DND-41 (cell line): ENCODE measurements at regions not wholly inside any gene's neighbourhood (a gene's known extent, or its start where the extent isn't known, plus 50 kb on each side); places are given as distances from the start of the nearest gene placed in this dataset.

Experiments
- ATAC-seq: fragments of 200-7000 bp; cut with Tn5 transposase; 3 replicates; pipeline ENCODE4 v1.9.1; 2021; ENCODE audit warnings: low read depth; ENCODE audit not compliant: insufficient read depth
- DNase-seq: peaks from one replicate; pipeline ENCODE4 v3.0.0-alpha.2; 2020
- H2AFZ ChIP-seq: 2 replicates; pipeline ENCODE4 v1.6.0; 2012; ENCODE audit warnings: low read depth, low read length
- H3K27ac ChIP-seq: 2 replicates; pipeline ENCODE4 v1.5.1; 2012; ENCODE audit warnings: low read length, inconsistent platforms
- H3K27me3 ChIP-seq: fragments of 200-600 bp; sonication (generic); 2 replicates; pipeline ENCODE4 v1.6.0; 2012; ENCODE audit warnings: low read length, mild to moderate bottlenecking, inconsistent platforms; ENCODE audit not compliant: insufficient read depth, poor library complexity
- H3K36me3 ChIP-seq: 2 replicates; pipeline ENCODE4 v1.5.1; 2012; ENCODE audit warnings: low read length, inconsistent platforms; ENCODE audit not compliant: insufficient read depth
- H3K4me1 ChIP-seq: 2 replicates; pipeline ENCODE4 v1.5.1; 2012; ENCODE audit warnings: mild to moderate bottlenecking, low read length; ENCODE audit not compliant: insufficient read depth
- H3K4me2 ChIP-seq: 2 replicates; pipeline ENCODE4 v1.6.0; 2012; ENCODE audit warnings: mild to moderate bottlenecking, moderate library complexity, low read length, inconsistent platforms; ENCODE audit not compliant: insufficient read depth
- H3K4me3 ChIP-seq, 2 experiments: fragments of 200-600 bp in 1 of 2; shearing (Covaris generic) in 1 of 2; 2 replicates each; pipeline ENCODE4 v1.5.1; 2012 to 2016; ENCODE audit warnings: inconsistent platforms in 2 of 2, low read length in 2 of 2, mild to moderate bottlenecking in 2 of 2, low read depth in 1 of 2, moderate library complexity in 1 of 2
- H3K79me2 ChIP-seq: 2 replicates; pipeline ENCODE4 v1.6.0; 2012; ENCODE audit warnings: low read length, inconsistent platforms; ENCODE audit not compliant: insufficient read depth
- H3K9ac ChIP-seq: 2 replicates; pipeline ENCODE4 v1.6.0; 2012; ENCODE audit warnings: low read depth, mild to moderate bottlenecking, inconsistent platforms, low read length, moderate library complexity
- H3K9me3 ChIP-seq: 2 replicates; pipeline ENCODE4 v1.5.1; 2012; ENCODE audit warnings: low read length, moderate library complexity, mild to moderate bottlenecking, inconsistent platforms; ENCODE audit not compliant: insufficient read depth, severe bottlenecking
- H4K20me1 ChIP-seq: 2 replicates; pipeline ENCODE4 v1.6.0; 2012; ENCODE audit warnings: low read length; ENCODE audit not compliant: insufficient read depth
- CTCF ChIP-seq: IDR thresholded peaks from 2 replicates; pipeline ENCODE4 v1.5.1; 2012; ENCODE audit warnings: borderline replicate concordance, low read length, moderate library complexity, mild to moderate bottlenecking; ENCODE audit not compliant: poor library complexity, severe bottlenecking; ENCODE audit errors: extremely low read depth
- EZH2 ChIP-seq: IDR thresholded peaks from 3 replicates; pipeline ENCODE4 v1.6.1; 2012; ENCODE audit warnings: borderline replicate concordance, low read depth, mild to moderate bottlenecking, moderate library complexity, low read length, inconsistent platforms; ENCODE audit not compliant: severe bottlenecking

DNA sequence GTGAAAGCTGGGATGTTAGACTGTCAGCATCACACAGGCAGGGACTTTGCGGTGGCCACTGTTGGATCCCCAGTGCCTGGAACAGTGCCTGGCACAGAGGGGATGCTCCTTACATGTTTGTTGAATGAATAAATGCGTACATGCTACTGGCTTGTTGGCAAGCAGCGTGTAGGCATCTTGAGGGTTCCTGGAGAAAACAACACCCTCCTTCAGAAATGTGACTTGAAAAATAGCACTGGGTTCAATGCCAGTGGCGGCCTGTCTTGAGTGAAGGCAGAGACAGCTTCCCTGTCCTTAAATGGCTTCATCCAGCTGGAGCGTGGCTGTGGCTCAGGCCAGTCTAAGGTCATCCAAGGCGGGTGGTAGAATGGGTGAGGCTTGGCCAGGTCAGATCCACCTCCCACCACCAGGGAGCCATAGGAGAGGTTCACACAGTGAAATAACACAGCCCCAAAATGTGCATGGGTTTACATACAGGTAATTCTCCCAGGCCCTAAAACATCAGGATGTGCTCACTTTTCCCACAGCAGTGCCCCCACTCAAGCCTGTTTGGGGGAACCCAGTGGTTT is 171.4 kb downstream of the PHETA1 start:
- H3K36me3 ChIP-seq, result no peaks in the 10 kb centered on the region
- DNase-seq (no peak), ATAC-seq (no peak)
- TF ChIP-seq EZH2 (no peak), CTCF (no peak)
- no peaks in the 10 kb centered on the region for H3K79me2 ChIP-seq
- no peaks in the 10 kb centered on the region for H3K9me3 ChIP-seq
- H3K4me3 ChIP-seq, result no peak overlapping the region
- H2AFZ ChIP-seq, result no peak overlapping the region
- H3K27me3 ChIP-seq, result peaks cover 7% of the 10 kb centered on the region
- no peak overlapping the region for H3K4me2 ChIP-seq
- 0 out of 2 replicates have a peak, but pooled peaks cover 4% of the 10 kb centered on the region for H4K20me1 ChIP-seq
- H3K27ac ChIP-seq, result no peak overlapping the region
- no peaks in the 10 kb centered on the region for H3K4me1 ChIP-seq
- no peak overlapping the region for H3K9ac ChIP-seq

DNA sequence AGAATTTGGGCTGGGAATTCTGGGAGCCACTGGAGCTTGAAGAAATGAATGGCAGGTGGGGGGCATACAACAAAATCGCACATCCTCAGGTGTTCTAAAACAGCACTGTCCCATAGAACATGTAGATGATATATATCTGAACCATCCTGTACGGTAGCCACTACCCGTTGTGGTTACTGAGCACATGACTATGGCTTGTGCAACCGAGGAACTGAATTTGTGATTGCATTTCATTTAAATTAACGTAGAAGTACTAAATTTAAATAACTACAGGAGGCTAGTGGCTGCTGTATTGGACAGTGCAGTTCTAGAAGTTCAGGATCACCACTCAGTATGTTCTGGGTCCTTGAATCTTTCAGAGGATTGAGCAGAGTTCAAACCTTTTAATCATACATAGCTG is 172.4 kb downstream of the PHETA1 start:
- Histone ChIP-seq H3K36me3 (no peaks in the 10 kb centered on the region), H3K9me3 (no peaks in the 10 kb centered on the region), H3K4me2 (no peak overlapping the region), H3K27me3 (peaks cover 7% of the 10 kb centered on the region), H4K20me1 (no peaks in the 10 kb centered on the region), H3K27ac (no peak overlapping the region), H3K9ac (no peak overlapping the region), H3K4me1 (no peaks in the 10 kb centered on the region), H3K79me2 (no peaks in the 10 kb centered on the region), H2AFZ (no peak overlapping the region), H3K4me3 (no peak overlapping the region)
- DNase-seq (no peak), ATAC-seq (no peak)
- TF ChIP-seq CTCF (no peak), EZH2 (no peak)

GRCh38 chr12:111195316-111195715 is 173.6 kb downstream of the PHETA1 start:
- Histone ChIP-seq H3K27me3 (peaks cover 7% of the 10 kb centered on the region), H3K9ac (no peak overlapping the region), H3K4me1 (no peaks in the 10 kb centered on the region), H3K79me2 (no peaks in the 10 kb centered on the region), H3K9me3 (no peaks in the 10 kb centered on the region), H3K27ac (no peak overlapping the region), H3K4me2 (no peak overlapping the region), H3K4me3 (no peak overlapping the region), H4K20me1 (no peaks in the 10 kb centered on the region), H2AFZ (no peak overlapping the region), H3K36me3 (no peaks in the 10 kb centered on the region)
- DNase-seq (no peak), ATAC-seq (no peak)
- no peak for TF ChIP-seq EZH2
- no peak for TF ChIP-seq CTCF

- no peak for DNase-seq
- H3K4me2 ChIP-seq, result no peak overlapping the region
- H3K27me3 ChIP-seq, result peaks cover 7% of the 10 kb centered on the region
- H3K27ac ChIP-seq, result no peak overlapping the region
- H4K20me1 ChIP-seq, result no peaks in the 10 kb centered on the region
- no peak overlapping the region for H3K4me3 ChIP-seq
- no peak overlapping the region for H2AFZ ChIP-seq
- H3K4me1 ChIP-seq, result no peaks in the 10 kb centered on the region
- no peaks in the 10 kb centered on the region for H3K36me3 ChIP-seq
- no peak for TF ChIP-seq EZH2
- no peak for TF ChIP-seq CTCF
- H3K9me3 ChIP-seq, result no peaks in the 10 kb centered on the region
- H3K9ac ChIP-seq, result no peak overlapping the region
- no peaks in the 10 kb centered on the region for H3K79me2 ChIP-seq
- no peak for ATAC-seq
Observed at GRCh38 chr12:111194703-111195051, 174.2 kb downstream of the PHETA1 start.
